ENCODE measurements at regions not wholly inside any gene's neighbourhood (a gene's known extent, or its start where the extent isn't known, plus 50 kb on each side); places are given as distances from the start of the nearest gene placed in this dataset.

- peaks cover 11% of the 10 kb centered on the region for H3K4me1 ChIP-seq (ENCODE audit: insufficient read depth)
- DNase-seq (ENCODE audit: low spot score): peak; percentile 27
- 16% methylated on average over 3 of the region's 3 CpGs for WGBS (ENCODE audit: low lambda C conversion rate, missing lambda C conversion rate)
- no peaks in the 10 kb centered on the region for H3K27me3 ChIP-seq
- peaks cover 15% of the 10 kb centered on the region for H3K9me3 ChIP-seq (ENCODE audit: low read depth)
- H4K20me1 ChIP-seq (ENCODE audit: insufficient read depth, poor library complexity, severe bottlenecking): no peaks in the 10 kb centered on the region
- no peak overlapping the region for H2AFZ ChIP-seq
- peak overlapping the region; percentile 42 for H3K27ac ChIP-seq
- TF ChIP-seq EZH2phosphoT487 (IDR thresholded peaks at IDR 0.05; ENCODE audit: low read depth, severe bottlenecking, unreplicated experiment): no peak
- TF ChIP-seq EZH2 (IDR thresholded peaks at IDR 0.05; ENCODE audit: borderline replicate concordance): no peak
- no peak for TF ChIP-seq CTCF (IDR thresholded peaks at IDR 0.05; ENCODE audit: poor library complexity)
- peak overlapping the region; percentile 52 for H3K4me2 ChIP-seq
- H3K79me2 ChIP-seq: no peaks in the 10 kb centered on the region
- H3K36me3 ChIP-seq (replicated peaks; ENCODE audit: insufficient read depth, low read depth): no peaks in the 10 kb centered on the region
- no peak overlapping the region for H3K4me3 ChIP-seq
- H3K9me2 ChIP-seq (replicated peaks; ENCODE audit: insufficient read depth): no peaks in the 10 kb centered on the region
These were observed 950.6 kb upstream of the NUDT12 start for GRCh38 chr5:104513121-104513602.

- WGBS (ENCODE audit: low lambda C conversion rate, missing lambda C conversion rate): 67% methylated on average over 4 of the region's 4 CpGs
- H3K4me3 ChIP-seq: no peak overlapping the region
- peak overlapping the region; percentile 52 for H3K4me2 ChIP-seq
These were observed 949.7 kb upstream of the NUDT12 start for GRCh38 chr5:104512063-104512825.

GRCh38 chr5:104498281-104498680, 935.7 kb upstream of the NUDT12 start:
- Histone ChIP-seq H3K4me2 (no peak overlapping the region), H3K4me1 (ENCODE audit: insufficient read depth) (no peaks in the 10 kb centered on the region), H3K79me2 (no peaks in the 10 kb centered on the region), H3K9me3 (ENCODE audit: low read depth) (no peaks in the 10 kb centered on the region), H3K4me3 (no peak overlapping the region), H4K20me1 (ENCODE audit: insufficient read depth, poor library complexity, severe bottlenecking) (no peaks in the 10 kb centered on the region), H2AFZ (no peak overlapping the region), H3K9me2 (replicated peaks; ENCODE audit: insufficient read depth) (no peaks in the 10 kb centered on the region), H3K27me3 (no peaks in the 10 kb centered on the region), H3K27ac (peak overlapping the region; percentile 33), H3K36me3 (replicated peaks; ENCODE audit: insufficient read depth, low read depth) (no peaks in the 10 kb centered on the region)
- WGBS (ENCODE audit: low lambda C conversion rate, missing lambda C conversion rate): 8% methylated on average over 1 of the region's 1 CpG
- TF ChIP-seq EZH2phosphoT487 (IDR thresholded peaks at IDR 0.05; ENCODE audit: low read depth, severe bottlenecking, unreplicated experiment) (no peak), EZH2 (IDR thresholded peaks at IDR 0.05; ENCODE audit: borderline replicate concordance) (no peak), CTCF (IDR thresholded peaks at IDR 0.05; ENCODE audit: poor library complexity) (no peak)
- peak; percentile 5 for DNase-seq (ENCODE audit: low spot score)

More at GRCh38 chr5:104512063-104512825, 949.7 kb upstream of the NUDT12 start:
- Histone ChIP-seq H3K27ac (no peak overlapping the region), H3K27me3 (no peaks in the 10 kb centered on the region), H3K4me1 (ENCODE audit: insufficient read depth) (peaks cover 11% of the 10 kb centered on the region), H3K36me3 (replicated peaks; ENCODE audit: insufficient read depth, low read depth) (no peaks in the 10 kb centered on the region), H3K9me2 (replicated peaks; ENCODE audit: insufficient read depth) (no peaks in the 10 kb centered on the region), H3K79me2 (no peaks in the 10 kb centered on the region), H4K20me1 (ENCODE audit: insufficient read depth, poor library complexity, severe bottlenecking) (no peaks in the 10 kb centered on the region), H3K9me3 (ENCODE audit: low read depth) (peaks cover 15% of the 10 kb centered on the region), H2AFZ (no peak overlapping the region)
- no peak for DNase-seq (ENCODE audit: low spot score)
- TF ChIP-seq EZH2 (IDR thresholded peaks at IDR 0.05; ENCODE audit: borderline replicate concordance) (no peak), CTCF (IDR thresholded peaks at IDR 0.05; ENCODE audit: poor library complexity) (no peak), EZH2phosphoT487 (IDR thresholded peaks at IDR 0.05; ENCODE audit: low read depth, severe bottlenecking, unreplicated experiment) (no peak)
